Nephron progenitor cell (in vitro differentiated cells): ENCODE measurements at regions not wholly inside any gene's neighbourhood (a gene's known extent, or its start where the extent isn't known, plus 50 kb on each side); places are given as distances from the start of the nearest gene placed in this dataset.

Source experiments
- DNase-seq: peaks from one replicate; pipeline ENCODE4 v3.0.0; 2021
- H3K27ac Mint-ChIP-seq: 2 replicates; pipeline ENCODE4 v1.8.0; 2021; ENCODE audit warnings: mild to moderate bottlenecking, moderate library complexity, mixed read lengths
- H3K27me3 Mint-ChIP-seq: 2 replicates; pipeline ENCODE4 v1.8.0; 2021; ENCODE audit warnings: mild to moderate bottlenecking, low read depth, mixed read lengths; ENCODE audit not compliant: poor library complexity
- H3K36me3 Mint-ChIP-seq: 2 replicates; pipeline ENCODE4 v1.8.0; 2021; ENCODE audit warnings: low read depth, mixed read lengths
- H3K4me1 Mint-ChIP-seq: 2 replicates; pipeline ENCODE4 v1.8.0; 2021; ENCODE audit warnings: mixed read lengths
- H3K4me3 Mint-ChIP-seq: 2 replicates; pipeline ENCODE4 v1.8.0; 2021; ENCODE audit warnings: mild to moderate bottlenecking, moderate library complexity, mixed read lengths
- H3K9me3 Mint-ChIP-seq: 2 replicates; pipeline ENCODE4 v1.8.0; 2021; ENCODE audit warnings: mild to moderate bottlenecking, moderate library complexity, mixed read lengths
- CTCF ChIP-seq: fragments of 200-600 bp; sonication (generic); IDR thresholded peaks from 2 replicates; pipeline ENCODE4 v1.5.0; 2021; ENCODE audit warnings: antibody characterized with exemption

GRCh38 chr3:145145461-145145860 lies 1015.5 kb downstream of the PLOD2 start:
- Mint-ChIP-seq H3K4me3 (no peak overlapping the region), H3K27ac (no peak overlapping the region), H3K4me1 (no peaks in the 10 kb centered on the region), H3K9me3 (no peaks in the 10 kb centered on the region), H3K27me3 (no peaks in the 10 kb centered on the region), H3K36me3 (no peaks in the 10 kb centered on the region)
- no peak for TF ChIP-seq CTCF
- DNase-seq: no peak

- no peak for TF ChIP-seq CTCF
- DNase-seq: no peak
- Mint-ChIP-seq H3K27ac (no peak overlapping the region), H3K4me3 (no peak overlapping the region), H3K36me3 (no peaks in the 10 kb centered on the region), H3K27me3 (peaks cover 7% of the 10 kb centered on the region), H3K9me3 (no peaks in the 10 kb centered on the region), H3K4me1 (no peaks in the 10 kb centered on the region)
Measured at GRCh38 chr3:145159640-145160039, 1001.3 kb downstream of the PLOD2 start.

GRCh38 chr3:145170121-145170520 lies 990.9 kb downstream of the PLOD2 start:
- no peak for TF ChIP-seq CTCF
- no peak overlapping the region for H3K4me3 Mint-ChIP-seq
- no peaks in the 10 kb centered on the region for H3K4me1 Mint-ChIP-seq
- no peak for DNase-seq
- H3K9me3 Mint-ChIP-seq: no peaks in the 10 kb centered on the region
- H3K36me3 Mint-ChIP-seq: no peaks in the 10 kb centered on the region
- H3K27me3 Mint-ChIP-seq: no peaks in the 10 kb centered on the region
- no peak overlapping the region for H3K27ac Mint-ChIP-seq

GRCh38 chr3:145175626-145176025 lies 985.4 kb downstream of the PLOD2 start:
- H3K27ac Mint-ChIP-seq: no peak overlapping the region
- H3K4me3 Mint-ChIP-seq: no peak overlapping the region
- H3K4me1 Mint-ChIP-seq: no peaks in the 10 kb centered on the region
- H3K27me3 Mint-ChIP-seq: no peaks in the 10 kb centered on the region
- no peak for DNase-seq
- no peak for TF ChIP-seq CTCF
- no peaks in the 10 kb centered on the region for H3K36me3 Mint-ChIP-seq
- H3K9me3 Mint-ChIP-seq: no peaks in the 10 kb centered on the region

GRCh38 chr3:145176907-145177306 lies 984.1 kb downstream of the PLOD2 start:
- no peak for DNase-seq
- H3K36me3 Mint-ChIP-seq: no peaks in the 10 kb centered on the region
- H3K27ac Mint-ChIP-seq: no peak overlapping the region
- no peaks in the 10 kb centered on the region for H3K4me1 Mint-ChIP-seq
- no peak overlapping the region for H3K4me3 Mint-ChIP-seq
- H3K27me3 Mint-ChIP-seq: no peaks in the 10 kb centered on the region
- no peak for TF ChIP-seq CTCF
- H3K9me3 Mint-ChIP-seq: no peaks in the 10 kb centered on the region

- DNase-seq: no peak
- Mint-ChIP-seq H3K4me1 (no peaks in the 10 kb centered on the region), H3K36me3 (no peaks in the 10 kb centered on the region), H3K27ac (no peak overlapping the region), H3K27me3 (no peaks in the 10 kb centered on the region), H3K4me3 (no peak overlapping the region), H3K9me3 (no peaks in the 10 kb centered on the region)
- no peak for TF ChIP-seq CTCF
Measured at GRCh38 chr3:145177828-145178227, 983.2 kb downstream of the PLOD2 start.
